ENCODE measurements at regions not wholly inside any gene's neighbourhood (a gene's known extent, or its start where the extent isn't known, plus 50 kb on each side); places are given as distances from the start of the nearest gene placed in this dataset.

DNA sequence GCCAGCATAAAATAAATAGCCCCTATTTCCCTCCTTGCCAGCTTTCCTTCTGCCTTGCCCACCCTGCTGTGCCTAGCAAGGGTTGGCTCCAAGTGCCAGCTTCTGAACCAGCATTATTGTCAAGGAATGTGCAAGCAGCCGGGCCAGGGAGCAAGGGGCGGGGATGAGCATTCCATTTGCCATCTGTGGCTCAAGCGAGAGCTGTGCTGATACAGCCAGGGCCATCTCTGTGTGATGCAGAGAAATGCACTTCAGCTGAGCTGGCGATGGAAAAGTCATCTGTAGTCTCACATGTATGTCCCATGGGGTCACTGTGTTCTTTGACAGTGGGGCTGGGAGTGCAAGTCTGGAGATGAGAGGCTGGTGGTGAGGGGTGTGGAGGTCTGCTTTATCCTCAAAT is 137.3 kb downstream of the SUDS3 start:
- no peak overlapping the region for H3K27ac ChIP-seq (ENCODE audit: low read length in 2 of 2)
- TF ChIP-seq EZH2 (IDR thresholded peaks at IDR 0.05; ENCODE audit: borderline replicate concordance, insufficient read depth, low read depth, low read length, poor library complexity, severe bottlenecking) = no peak
- TF ChIP-seq, protein P1, sequence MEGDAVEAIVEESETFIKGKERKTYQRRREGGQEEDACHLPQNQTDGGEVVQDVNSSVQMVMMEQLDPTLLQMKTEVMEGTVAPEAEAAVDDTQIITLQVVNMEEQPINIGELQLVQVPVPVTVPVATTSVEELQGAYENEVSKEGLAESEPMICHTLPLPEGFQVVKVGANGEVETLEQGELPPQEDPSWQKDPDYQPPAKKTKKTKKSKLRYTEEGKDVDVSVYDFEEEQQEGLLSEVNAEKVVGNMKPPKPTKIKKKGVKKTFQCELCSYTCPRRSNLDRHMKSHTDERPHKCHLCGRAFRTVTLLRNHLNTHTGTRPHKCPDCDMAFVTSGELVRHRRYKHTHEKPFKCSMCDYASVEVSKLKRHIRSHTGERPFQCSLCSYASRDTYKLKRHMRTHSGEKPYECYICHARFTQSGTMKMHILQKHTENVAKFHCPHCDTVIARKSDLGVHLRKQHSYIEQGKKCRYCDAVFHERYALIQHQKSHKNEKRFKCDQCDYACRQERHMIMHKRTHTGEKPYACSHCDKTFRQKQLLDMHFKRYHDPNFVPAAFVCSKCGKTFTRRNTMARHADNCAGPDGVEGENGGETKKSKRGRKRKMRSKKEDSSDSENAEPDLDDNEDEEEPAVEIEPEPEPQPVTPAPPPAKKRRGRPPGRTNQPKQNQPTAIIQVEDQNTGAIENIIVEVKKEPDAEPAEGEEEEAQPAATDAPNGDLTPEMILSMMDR (IDR thresholded peaks at IDR 0.05) = no peak
- H2AFZ ChIP-seq (ENCODE audit: insufficient read depth, low read depth, low read length, poor library complexity, severe bottlenecking) = no peak overlapping the region
- H3K79me2 ChIP-seq (ENCODE audit: control insufficient read depth, insufficient read depth, low read length) = no peaks in the 10 kb centered on the region
- no peaks in the 10 kb centered on the region for H4K20me1 ChIP-seq (ENCODE audit: control insufficient read depth, insufficient read depth, low read length, poor library complexity, severe bottlenecking)
- Mint-ChIP-seq H3K27me3 (peaks cover 3% of the 10 kb centered on the region), H3K9me3 (ENCODE audit: insufficient read depth) (peaks cover 8% of the 10 kb centered on the region), H3K4me1 (no peaks in the 10 kb centered on the region), H3K4me3 (no peak overlapping the region), H3K27ac (no peak overlapping the region)
- no peak overlapping the region for H3K9ac ChIP-seq (ENCODE audit: low read length)
- POLR2A ChIA-PET = no interaction called here
- WGBS (ENCODE audit: insufficient coverage) = 79% methylated on average over 4 of the region's 4 CpGs
- H3K9me3 ChIP-seq (ENCODE audit: control extremely low read depth in 1 of 3, control insufficient read depth in 2 of 3, insufficient read depth in 1 of 3, low read length in 2 of 3) = peaks cover 0 to 6% (median 0%) of the 10 kb centered on the region in 3 donors
- CTCF ChIA-PET = no interaction called here
- no peaks in the 10 kb centered on the region for H3K4me1 ChIP-seq (ENCODE audit: control insufficient read depth in 2 of 2, insufficient read depth in 2 of 2, low read length in 2 of 2)
- H3K36me3 ChIP-seq (replicated peaks in 1 of 2; ENCODE audit: control extremely low read depth in 1 of 2, control insufficient read depth in 1 of 2, extremely low read depth in 1 of 2, insufficient read depth in 2 of 2, low read length in 1 of 2) = no peaks in the 10 kb centered on the region
- ATAC-seq (ENCODE audit: low read depth) (no peak), DNase-seq (no peak)
- no peak overlapping the region for H3K4me2 ChIP-seq (replicated peaks; ENCODE audit: low read depth, low read length, poor library complexity, severe bottlenecking)
- H3K4me3 ChIP-seq (ENCODE audit: control extremely low read depth in 1 of 5, extremely low read depth in 1 of 5, insufficient read depth in 1 of 5, low read depth in 2 of 5, low read length in 4 of 5) = no peak overlapping the region
- intact Hi-C loops (cut with micrococcal nuclease) = no loop called here
- H3K27me3 ChIP-seq (replicated peaks in 1 of 4; ENCODE audit: control extremely low read depth in 1 of 4, control insufficient read depth in 3 of 4, insufficient read depth in 4 of 4, low read length in 3 of 4) = no peaks in the 10 kb centered on the region

DNA sequence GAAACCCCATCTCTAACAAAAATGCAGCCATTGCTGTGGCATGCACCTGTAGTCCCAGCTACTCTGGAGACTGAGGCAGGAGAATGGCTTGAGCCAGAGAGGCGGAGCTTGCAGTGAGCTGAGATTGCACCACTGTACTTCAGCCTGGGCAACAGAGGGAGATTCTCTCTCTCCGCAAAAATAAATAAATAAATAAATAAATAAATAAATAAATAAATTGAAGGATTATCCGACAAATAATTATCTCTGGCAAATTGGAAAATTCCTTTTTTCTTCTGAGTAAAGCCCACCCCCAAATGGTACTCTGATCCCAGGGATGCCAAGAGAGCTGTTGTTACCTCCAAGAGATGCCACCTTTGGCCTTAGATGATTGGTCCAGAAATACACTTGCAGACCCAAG is 137.9 kb downstream of the SUDS3 start:
- no peaks in the 10 kb centered on the region for H4K20me1 ChIP-seq (ENCODE audit: control insufficient read depth, insufficient read depth, low read length, poor library complexity, severe bottlenecking)
- H3K4me2 ChIP-seq (replicated peaks; ENCODE audit: low read depth, low read length, poor library complexity, severe bottlenecking) = no peak overlapping the region
- no peak for ATAC-seq (ENCODE audit: low read depth)
- Mint-ChIP-seq H3K27me3 (peaks cover 3% of the 10 kb centered on the region), H3K4me3 (no peak overlapping the region), H3K4me1 (no peaks in the 10 kb centered on the region), H3K27ac (no peak overlapping the region), H3K9me3 (ENCODE audit: insufficient read depth) (peaks cover 8% of the 10 kb centered on the region)
- intact Hi-C loops (cut with micrococcal nuclease) = no loop called here
- no peak for TF ChIP-seq EZH2 (IDR thresholded peaks at IDR 0.05; ENCODE audit: borderline replicate concordance, insufficient read depth, low read depth, low read length, poor library complexity, severe bottlenecking)
- TF ChIP-seq, protein P1 (IDR thresholded peaks at IDR 0.05) = no peak
- peaks cover 0 to 6% (median 0%) of the 10 kb centered on the region in 3 donors for H3K9me3 ChIP-seq (ENCODE audit: control extremely low read depth in 1 of 3, control insufficient read depth in 2 of 3, insufficient read depth in 1 of 3, low read length in 2 of 3)
- H3K9ac ChIP-seq (ENCODE audit: low read length) = no peak overlapping the region
- ChIA-PET CTCF (no interaction called here), POLR2A (no interaction called here)
- H3K27me3 ChIP-seq (replicated peaks in 1 of 4; ENCODE audit: control extremely low read depth in 1 of 4, control insufficient read depth in 3 of 4, insufficient read depth in 4 of 4, low read length in 3 of 4) = no peaks in the 10 kb centered on the region
- no peak overlapping the region for H2AFZ ChIP-seq (ENCODE audit: insufficient read depth, low read depth, low read length, poor library complexity, severe bottlenecking)
- no peak overlapping the region for H3K27ac ChIP-seq (ENCODE audit: low read length in 2 of 2)
- no CpG with 5 or more reads among the region's 3 CpGs for WGBS (ENCODE audit: insufficient coverage)
- no peak for DNase-seq
- H3K4me1 ChIP-seq (ENCODE audit: control insufficient read depth in 2 of 2, insufficient read depth in 2 of 2, low read length in 2 of 2) = no peaks in the 10 kb centered on the region
- no peaks in the 10 kb centered on the region for H3K79me2 ChIP-seq (ENCODE audit: control insufficient read depth, insufficient read depth, low read length)
- H3K36me3 ChIP-seq (replicated peaks in 1 of 2; ENCODE audit: control extremely low read depth in 1 of 2, control insufficient read depth in 1 of 2, extremely low read depth in 1 of 2, insufficient read depth in 2 of 2, low read length in 1 of 2) = no peaks in the 10 kb centered on the region
- H3K4me3 ChIP-seq (ENCODE audit: control extremely low read depth in 1 of 5, extremely low read depth in 1 of 5, insufficient read depth in 1 of 5, low read depth in 2 of 5, low read length in 4 of 5) = no peak overlapping the region
